ENCODE measurements at regions not wholly inside any gene's neighbourhood (a gene's known extent, or its start where the extent isn't known, plus 50 kb on each side); places are given as distances from the start of the nearest gene placed in this dataset.

- H3K27ac Mint-ChIP-seq, result no peak overlapping the region
- no peak overlapping the region for H3K4me3 Mint-ChIP-seq
- H3K27me3 Mint-ChIP-seq, result peaks cover 2% of the 10 kb centered on the region
- peaks cover 1% of the 10 kb centered on the region for H3K9me3 Mint-ChIP-seq
- DNase-seq (no peak), ATAC-seq (no peak)
- H3K4me1 Mint-ChIP-seq, result no peaks in the 10 kb centered on the region
- no peaks in the 10 kb centered on the region for H3K36me3 Mint-ChIP-seq (ENCODE audit: low read depth)
Measured at GRCh38 chr14:54106661-54107377, 150.2 kb upstream of the BMP4 start.

GRCh38 chr14:54108481-54109471, 152.2 kb upstream of the BMP4 start:
- DNase-seq (no peak), ATAC-seq (no peak)
- Mint-ChIP-seq H3K9me3 (peaks cover 12% of the 10 kb centered on the region), H3K4me3 (no peak overlapping the region), H3K36me3 (ENCODE audit: low read depth) (no peaks in the 10 kb centered on the region), H3K27ac (no peak overlapping the region), H3K4me1 (no peaks in the 10 kb centered on the region), H3K27me3 (peaks cover 2% of the 10 kb centered on the region)

GRCh38 chr14:54109521-54110120, 153.0 kb upstream of the BMP4 start:
- H3K27ac Mint-ChIP-seq, result no peak overlapping the region
- no peaks in the 10 kb centered on the region for H3K36me3 Mint-ChIP-seq (ENCODE audit: low read depth)
- no peaks in the 10 kb centered on the region for H3K4me1 Mint-ChIP-seq
- no peak overlapping the region for H3K4me3 Mint-ChIP-seq
- peaks cover 12% of the 10 kb centered on the region for H3K9me3 Mint-ChIP-seq
- peaks cover 2% of the 10 kb centered on the region for H3K27me3 Mint-ChIP-seq
- DNase-seq (no peak), ATAC-seq (no peak)

- DNase-seq, result no peak
- H3K4me3 Mint-ChIP-seq, result no peak overlapping the region
- peaks cover 12% of the 10 kb centered on the region for H3K9me3 Mint-ChIP-seq
- peaks cover 5% of the 10 kb centered on the region for H3K27me3 Mint-ChIP-seq
- H3K27ac Mint-ChIP-seq, result no peak overlapping the region
- no peaks in the 10 kb centered on the region for H3K4me1 Mint-ChIP-seq
- ATAC-seq, result no peak
- no peaks in the 10 kb centered on the region for H3K36me3 Mint-ChIP-seq (ENCODE audit: low read depth)
Measured at GRCh38 chr14:54114941-54115340, 158.3 kb upstream of the BMP4 start.

- Mint-ChIP-seq H3K27ac (no peak overlapping the region), H3K9me3 (peaks cover 12% of the 10 kb centered on the region), H3K27me3 (peaks cover 5% of the 10 kb centered on the region), H3K4me1 (no peaks in the 10 kb centered on the region), H3K4me3 (no peak overlapping the region), H3K36me3 (ENCODE audit: low read depth) (no peaks in the 10 kb centered on the region)
- DNase-seq, result no peak
- ATAC-seq, result no peak
Measured at GRCh38 chr14:54116198-54116885, 159.7 kb upstream of the BMP4 start.

GRCh38 chr14:54116972-54117371, 160.3 kb upstream of the BMP4 start:
- Mint-ChIP-seq H3K4me1 (no peaks in the 10 kb centered on the region), H3K9me3 (peaks cover 9% of the 10 kb centered on the region), H3K4me3 (no peak overlapping the region), H3K36me3 (ENCODE audit: low read depth) (no peaks in the 10 kb centered on the region), H3K27me3 (peaks cover 5% of the 10 kb centered on the region), H3K27ac (no peak overlapping the region)
- ATAC-seq (no peak), DNase-seq (no peak)

GRCh38 chr14:54117396-54117795, 160.8 kb upstream of the BMP4 start:
- Mint-ChIP-seq H3K4me1 (no peaks in the 10 kb centered on the region), H3K27ac (no peak overlapping the region), H3K27me3 (peaks cover 4% of the 10 kb centered on the region), H3K9me3 (peaks cover 4% of the 10 kb centered on the region), H3K4me3 (no peak overlapping the region), H3K36me3 (ENCODE audit: low read depth) (no peaks in the 10 kb centered on the region)
- ATAC-seq (no peak), DNase-seq (no peak)

- H3K9me3 Mint-ChIP-seq, result peaks cover 4% of the 10 kb centered on the region
- H3K4me3 Mint-ChIP-seq, result no peak overlapping the region
- no peaks in the 10 kb centered on the region for H3K36me3 Mint-ChIP-seq (ENCODE audit: low read depth)
- H3K27me3 Mint-ChIP-seq, result peaks cover 3% of the 10 kb centered on the region
- H3K27ac Mint-ChIP-seq, result no peak overlapping the region
- ATAC-seq (no peak), DNase-seq (no peak)
- H3K4me1 Mint-ChIP-seq, result no peaks in the 10 kb centered on the region
Measured at GRCh38 chr14:54117924-54118323, 161.3 kb upstream of the BMP4 start.

- Mint-ChIP-seq H3K27me3 (peaks cover 3% of the 10 kb centered on the region), H3K9me3 (peaks cover 4% of the 10 kb centered on the region), H3K4me3 (no peak overlapping the region), H3K4me1 (no peaks in the 10 kb centered on the region), H3K27ac (no peak overlapping the region), H3K36me3 (ENCODE audit: low read depth) (no peaks in the 10 kb centered on the region)
- no peak for DNase-seq
- ATAC-seq, result no peak
Measured at GRCh38 chr14:54120260-54120659, 163.6 kb upstream of the BMP4 start.

GRCh38 chr14:54121466-54122027, 164.9 kb upstream of the BMP4 start:
- ATAC-seq (no peak), DNase-seq (no peak)
- Mint-ChIP-seq H3K36me3 (ENCODE audit: low read depth) (no peaks in the 10 kb centered on the region), H3K4me1 (no peaks in the 10 kb centered on the region), H3K9me3 (peaks cover 4% of the 10 kb centered on the region), H3K27ac (no peak overlapping the region), H3K27me3 (no peaks in the 10 kb centered on the region), H3K4me3 (no peak overlapping the region)

- Mint-ChIP-seq H3K9me3 (peaks cover 4% of the 10 kb centered on the region), H3K36me3 (ENCODE audit: low read depth) (no peaks in the 10 kb centered on the region), H3K27me3 (no peaks in the 10 kb centered on the region), H3K4me1 (no peaks in the 10 kb centered on the region), H3K27ac (no peak overlapping the region), H3K4me3 (no peak overlapping the region)
- no peak for ATAC-seq
- no peak for DNase-seq
Measured at GRCh38 chr14:54123841-54124240, 167.2 kb upstream of the BMP4 start.

GRCh38 chr14:54125109-54125508, 168.5 kb upstream of the BMP4 start:
- Mint-ChIP-seq H3K27me3 (no peaks in the 10 kb centered on the region), H3K36me3 (ENCODE audit: low read depth) (no peaks in the 10 kb centered on the region), H3K27ac (no peak overlapping the region), H3K4me3 (no peak overlapping the region), H3K9me3 (peaks cover 4% of the 10 kb centered on the region), H3K4me1 (no peaks in the 10 kb centered on the region)
- DNase-seq (no peak), ATAC-seq (no peak)

GRCh38 chr14:54126947-54127346, 170.3 kb upstream of the BMP4 start:
- no peak overlapping the region for H3K4me3 Mint-ChIP-seq
- H3K4me1 Mint-ChIP-seq, result no peaks in the 10 kb centered on the region
- H3K27ac Mint-ChIP-seq, result no peak overlapping the region
- ATAC-seq (no peak), DNase-seq (no peak)
- no peaks in the 10 kb centered on the region for H3K27me3 Mint-ChIP-seq
- H3K36me3 Mint-ChIP-seq (ENCODE audit: low read depth), result no peaks in the 10 kb centered on the region
- H3K9me3 Mint-ChIP-seq, result peaks cover 4% of the 10 kb centered on the region

- H3K4me3 Mint-ChIP-seq, result no peak overlapping the region
- H3K27ac Mint-ChIP-seq, result no peak overlapping the region
- ATAC-seq (no peak), DNase-seq (no peak)
- no peaks in the 10 kb centered on the region for H3K27me3 Mint-ChIP-seq
- no peaks in the 10 kb centered on the region for H3K4me1 Mint-ChIP-seq
- H3K36me3 Mint-ChIP-seq (ENCODE audit: low read depth), result no peaks in the 10 kb centered on the region
- H3K9me3 Mint-ChIP-seq, result peaks cover 4% of the 10 kb centered on the region
Measured at GRCh38 chr14:54127526-54127925, 170.9 kb upstream of the BMP4 start.
